HUES6 (cell line): ENCODE measurements at regions not wholly inside any gene's neighbourhood (a gene's known extent, or its start where the extent isn't known, plus 50 kb on each side); places are given as distances from the start of the nearest gene placed in this dataset.
A peak's percentile ranks its signal among the peaks of the same experiment; 100 is the strongest.

Experiments
- H3K27ac ChIP-seq: 2 replicates; pipeline ENCODE4 v1.7.0; 2013; ENCODE audit warnings: low read depth, mild to moderate bottlenecking, low read length, inconsistent platforms
- H3K27me3 ChIP-seq: 2 replicates; pipeline ENCODE4 v1.6.1; 2013; ENCODE audit warnings: low read length; ENCODE audit not compliant: control insufficient read depth, insufficient read depth
- H3K36me3 ChIP-seq: 2 replicates; pipeline ENCODE4 v1.6.1; 2013; ENCODE audit warnings: low read length; ENCODE audit not compliant: control insufficient read depth, insufficient read depth
- H3K4me1 ChIP-seq: 2 replicates; pipeline ENCODE4 v1.6.1; 2013; ENCODE audit warnings: low read length; ENCODE audit not compliant: control insufficient read depth, insufficient read depth
- H3K4me3 ChIP-seq: 2 replicates; pipeline ENCODE4 v1.5.1; 2013; ENCODE audit warnings: low read depth, low read length
- H3K9ac ChIP-seq: one replicate; pipeline ENCODE4 v1.6.1; 2013; ENCODE audit warnings: mild to moderate bottlenecking, low read length
- H3K9me3 ChIP-seq: 2 replicates; pipeline ENCODE4 v1.6.1; 2013; ENCODE audit warnings: low read depth, low read length; ENCODE audit not compliant: control insufficient read depth, insufficient read depth

DNA sequence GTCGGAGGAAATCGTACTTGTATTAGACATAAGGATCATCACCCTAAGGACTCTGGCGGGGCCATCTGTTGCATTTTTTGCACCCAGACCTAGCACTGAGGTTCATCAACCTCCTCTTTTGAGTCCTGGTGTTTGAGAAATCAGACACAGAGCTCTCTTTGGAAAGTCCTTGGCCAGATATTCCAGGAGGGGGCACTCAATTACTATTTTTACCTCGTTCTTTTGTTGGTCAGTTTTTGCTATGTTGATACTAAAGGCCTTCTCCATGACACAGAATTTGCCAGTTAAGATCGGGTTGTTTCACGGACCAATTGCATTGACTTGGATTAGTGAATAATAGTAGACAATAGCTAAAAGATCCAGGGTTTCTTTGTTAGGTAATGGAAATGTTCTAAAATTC is 711.2 kb downstream of the KCNT2 start:
- no peak overlapping the region for H3K9ac ChIP-seq
- H3K4me3 ChIP-seq: no peak overlapping the region
- no peaks in the 10 kb centered on the region for H3K9me3 ChIP-seq
- H3K4me1 ChIP-seq: peaks cover 7% of the 10 kb centered on the region; the same call in 1 of the 2 replicates
- H3K27me3 ChIP-seq: no peaks in the 10 kb centered on the region
- no peaks in the 10 kb centered on the region for H3K36me3 ChIP-seq
- H3K27ac ChIP-seq: no peak overlapping the region

DNA sequence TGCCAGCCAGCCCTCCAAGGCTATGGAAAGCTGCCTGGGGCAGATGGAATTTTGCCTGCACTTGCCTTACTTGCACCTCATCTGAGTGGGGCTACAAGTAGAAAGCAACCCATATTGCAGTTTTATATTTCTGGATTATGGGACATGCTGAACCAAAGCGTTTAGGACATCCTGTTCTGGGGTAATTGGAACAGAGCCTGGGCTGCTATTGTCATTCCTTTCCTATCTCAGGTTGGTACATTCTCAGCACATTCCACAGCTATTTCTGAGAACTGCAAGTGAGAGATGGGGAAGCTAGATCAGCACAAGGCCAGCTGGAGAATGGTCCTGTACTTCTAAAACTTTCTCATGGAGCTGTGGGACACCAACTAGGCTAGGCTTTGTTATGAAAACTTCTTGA is 713.8 kb downstream of the KCNT2 start:
- Histone ChIP-seq H3K9ac (no peak overlapping the region), H3K36me3 (no peaks in the 10 kb centered on the region), H3K27ac (no peak overlapping the region), H3K4me3 (no peak overlapping the region), H3K9me3 (no peaks in the 10 kb centered on the region), H3K4me1 (peaks cover 7% of the 10 kb centered on the region; the same call in 1 of the 2 replicates), H3K27me3 (no peaks in the 10 kb centered on the region)

GRCh38 chr1:195886000-195886399 is 722.2 kb downstream of the KCNT2 start:
- Histone ChIP-seq H3K9ac (no peak overlapping the region), H3K4me1 (peaks cover 5% of the 10 kb centered on the region), H3K4me3 (no peak overlapping the region), H3K9me3 (0 out of 2 replicates have a peak, but pooled peaks cover 3% of the 10 kb centered on the region), H3K27ac (no peak overlapping the region), H3K27me3 (no peaks in the 10 kb centered on the region), H3K36me3 (no peaks in the 10 kb centered on the region)

- no peaks in the 10 kb centered on the region for H3K36me3 ChIP-seq
These were observed 729.8 kb downstream of the KCNT2 start for GRCh38 chr1:195878478-195878877.

GRCh38 chr1:195876792-195877191 is 731.4 kb downstream of the KCNT2 start:
- Histone ChIP-seq H3K27ac (no peak overlapping the region), H3K9ac (no peak overlapping the region)

More at GRCh38 chr1:195878478-195878877, 729.8 kb downstream of the KCNT2 start:
- H3K9ac ChIP-seq: no peak overlapping the region
- H3K9me3 ChIP-seq: peaks cover under 1% of the 10 kb centered on the region; the same call in 1 of the 2 replicates
- no peak overlapping the region for H3K27ac ChIP-seq
- H3K4me3 ChIP-seq: no peak overlapping the region
- no peaks in the 10 kb centered on the region for H3K27me3 ChIP-seq
- no peaks in the 10 kb centered on the region for H3K4me1 ChIP-seq

GRCh38 chr1:195872376-195872775 is 735.9 kb downstream of the KCNT2 start:
- no peaks in the 10 kb centered on the region for H3K36me3 ChIP-seq
- no peak overlapping the region for H3K9ac ChIP-seq
- H3K9me3 ChIP-seq: no peaks in the 10 kb centered on the region; the same call in 1 of the 2 replicates
- no peak overlapping the region for H3K27ac ChIP-seq
- no peaks in the 10 kb centered on the region for H3K27me3 ChIP-seq
- H3K4me1 ChIP-seq: no peaks in the 10 kb centered on the region
- H3K4me3 ChIP-seq: no peak overlapping the region

More at GRCh38 chr1:195876792-195877191, 731.4 kb downstream of the KCNT2 start:
- no peak overlapping the region for H3K4me3 ChIP-seq
- no peaks in the 10 kb centered on the region; the same call in 1 of the 2 replicates for H3K9me3 ChIP-seq
- H3K36me3 ChIP-seq: no peaks in the 10 kb centered on the region
- no peaks in the 10 kb centered on the region for H3K4me1 ChIP-seq
- no peaks in the 10 kb centered on the region for H3K27me3 ChIP-seq

- no peaks in the 10 kb centered on the region for H3K27me3 ChIP-seq
These were observed 740.6 kb downstream of the KCNT2 start for GRCh38 chr1:195867638-195868037.

GRCh38 chr1:195866781-195867222 is 741.4 kb downstream of the KCNT2 start:
- no peak overlapping the region for H3K27ac ChIP-seq
- no peaks in the 10 kb centered on the region for H3K9me3 ChIP-seq
- H3K36me3 ChIP-seq: no peaks in the 10 kb centered on the region
- H3K4me1 ChIP-seq: no peaks in the 10 kb centered on the region
- no peaks in the 10 kb centered on the region for H3K27me3 ChIP-seq
- no peak overlapping the region for H3K9ac ChIP-seq
- no peak overlapping the region for H3K4me3 ChIP-seq

More at GRCh38 chr1:195867638-195868037, 740.6 kb downstream of the KCNT2 start:
- H3K27ac ChIP-seq: no peak overlapping the region
- H3K4me3 ChIP-seq: no peak overlapping the region
- no peak overlapping the region for H3K9ac ChIP-seq
- no peaks in the 10 kb centered on the region for H3K4me1 ChIP-seq
- no peaks in the 10 kb centered on the region for H3K36me3 ChIP-seq
- H3K9me3 ChIP-seq: no peaks in the 10 kb centered on the region

- Histone ChIP-seq H3K27me3 (no peaks in the 10 kb centered on the region), H3K4me1 (no peaks in the 10 kb centered on the region), H3K27ac (no peak overlapping the region), H3K4me3 (no peak overlapping the region), H3K9me3 (no peaks in the 10 kb centered on the region), H3K36me3 (no peaks in the 10 kb centered on the region), H3K9ac (no peak overlapping the region)
These were observed 742.0 kb downstream of the KCNT2 start for GRCh38 chr1:195866091-195866780.

GRCh38 chr1:195851804-195852203 is 756.4 kb downstream of the KCNT2 start:
- Histone ChIP-seq H3K9me3 (no peaks in the 10 kb centered on the region), H3K4me3 (no peak overlapping the region), H3K36me3 (no peaks in the 10 kb centered on the region), H3K4me1 (peaks cover 36% of the 10 kb centered on the region), H3K9ac (no peak overlapping the region), H3K27me3 (no peaks in the 10 kb centered on the region), H3K27ac (peak overlapping the region; percentile 87)

DNA sequence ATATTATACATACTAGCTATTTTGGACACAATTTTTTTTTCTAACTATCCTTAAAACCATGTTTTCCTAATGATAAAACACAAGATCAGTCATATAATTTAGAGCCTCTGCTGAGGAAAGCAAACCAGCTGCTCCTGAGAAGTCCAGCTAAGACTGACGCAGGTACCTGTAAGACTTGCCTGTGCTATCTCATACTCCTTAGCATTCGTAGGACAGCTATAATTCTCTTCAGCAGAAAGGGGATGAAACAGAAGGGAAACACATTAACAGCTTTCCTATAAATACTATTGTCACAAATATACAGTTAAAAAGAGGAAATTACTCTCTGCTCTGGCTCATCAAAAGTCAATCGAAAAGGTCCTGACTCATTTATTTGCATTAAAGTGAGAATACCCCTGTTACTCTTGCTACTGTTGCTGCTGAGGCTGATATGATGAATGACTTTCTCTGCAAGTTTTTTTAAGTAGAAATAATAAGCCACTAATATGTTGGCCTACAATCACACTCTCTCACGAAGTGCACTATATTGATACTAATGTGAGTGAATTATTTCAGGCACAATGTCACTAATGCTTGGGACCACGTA is 757.1 kb downstream of the KCNT2 start:
- H3K9me3 ChIP-seq: no peaks in the 10 kb centered on the region
- H3K4me3 ChIP-seq: no peak overlapping the region
- peak overlapping the region; percentile 16 for H3K9ac ChIP-seq
- peaks cover 38% of the 10 kb centered on the region for H3K4me1 ChIP-seq
- peak overlapping the region; percentile 87 for H3K27ac ChIP-seq
- H3K36me3 ChIP-seq: no peaks in the 10 kb centered on the region
- no peaks in the 10 kb centered on the region for H3K27me3 ChIP-seq
